Epithelial cell of proximal tubule (primary cell): ENCODE measurements at regions not wholly inside any gene's neighbourhood (a gene's known extent, or its start where the extent isn't known, plus 50 kb on each side); places are given as distances from the start of the nearest gene placed in this dataset.

Source experiments
- DNase-seq: peaks from one replicate; pipeline ENCODE4 v3.0.0-alpha.2; 2011; ENCODE audit warnings: low read depth
- H3K4me3 ChIP-seq: 2 replicates; pipeline ENCODE4 v1.5.1; 2011; ENCODE audit warnings: low read depth, mild to moderate bottlenecking, low read length
- CTCF ChIP-seq: conservative IDR thresholded peaks from 2 replicates; pipeline ENCODE4 v1.5.1; 2012; ENCODE audit warnings: low read depth, mild to moderate bottlenecking, low read length

DNA sequence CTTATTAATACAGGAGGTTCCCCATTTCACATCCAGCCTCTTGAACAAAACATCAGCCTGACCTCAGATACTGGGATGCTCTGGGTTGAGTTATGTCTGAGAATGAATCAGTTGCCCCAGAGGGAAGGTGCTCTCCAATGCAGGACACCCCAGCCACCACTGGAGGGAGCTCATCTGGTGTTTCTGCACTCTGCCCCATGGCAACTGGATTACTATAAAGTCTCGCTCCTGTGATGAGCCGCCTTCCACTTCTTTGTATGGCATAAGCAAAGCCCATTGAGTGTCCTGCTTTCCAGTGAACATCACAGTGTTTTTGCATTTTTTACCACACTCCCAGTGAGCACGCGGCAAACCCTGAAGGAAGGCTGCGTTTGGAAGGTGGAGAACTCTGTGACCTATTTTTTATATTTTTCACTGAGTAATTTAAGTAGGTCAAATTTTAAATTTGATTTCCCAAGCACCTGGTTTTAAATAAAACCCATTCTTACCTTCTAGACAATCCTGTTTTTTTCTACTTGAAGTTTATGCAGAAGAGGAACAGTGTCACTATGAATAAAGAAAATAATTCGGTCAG is 176.9 kb upstream of the WWC1 start:
- TF ChIP-seq CTCF: peak; percentile 94
- H3K4me3 ChIP-seq: no peak overlapping the region
- no peak for DNase-seq

DNA sequence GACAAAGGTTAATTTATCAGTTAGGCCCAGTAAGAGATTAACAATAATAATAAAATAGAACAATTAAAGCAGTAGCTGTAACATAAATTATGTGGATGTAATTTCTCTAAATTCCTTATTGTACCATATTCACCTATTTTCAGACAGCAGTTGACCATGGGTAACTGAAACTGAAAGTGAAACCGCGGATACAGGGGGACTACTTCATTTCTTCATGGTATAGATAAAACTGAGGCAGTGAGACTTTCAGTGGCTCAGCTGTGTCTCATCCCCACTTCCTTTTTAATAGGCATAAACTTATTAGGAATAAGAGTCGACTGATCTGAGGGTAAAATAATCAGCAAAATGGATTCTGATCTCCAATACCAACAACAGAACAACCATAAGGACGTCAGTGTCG is 174.0 kb upstream of the WWC1 start:
- DNase-seq: no peak
- TF ChIP-seq CTCF: no peak
- no peak overlapping the region for H3K4me3 ChIP-seq

DNA sequence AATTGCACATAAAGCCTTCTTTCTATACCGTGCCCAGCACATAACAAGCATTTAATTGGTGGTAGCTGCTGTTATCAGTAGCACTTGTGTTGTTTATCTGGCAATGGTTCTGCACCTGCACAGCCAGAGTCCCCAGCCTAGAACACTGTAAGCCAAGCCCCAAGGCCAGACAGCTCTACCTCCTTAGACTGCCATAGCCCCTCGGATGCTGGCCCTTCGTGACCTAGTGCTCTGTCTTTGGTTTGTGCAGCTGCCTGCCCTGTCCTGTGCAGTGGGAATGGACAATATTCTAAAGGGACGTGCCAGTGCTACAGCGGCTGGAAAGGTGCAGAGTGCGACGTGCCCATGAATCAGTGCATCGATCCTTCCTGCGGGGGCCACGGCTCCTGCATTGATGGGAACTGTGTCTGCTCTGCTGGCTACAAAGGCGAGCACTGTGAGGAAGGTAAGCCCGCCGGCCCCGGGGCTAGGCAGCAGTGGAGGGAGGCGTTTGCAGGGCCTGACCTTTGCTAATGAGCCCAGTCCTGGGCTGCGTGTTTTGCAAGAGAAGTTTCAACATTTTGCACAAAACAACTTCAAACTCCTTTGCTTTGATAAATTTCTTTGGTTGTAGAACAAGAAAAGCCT is 173.3 kb upstream of the WWC1 start:
- no peak overlapping the region for H3K4me3 ChIP-seq
- no peak for TF ChIP-seq CTCF
- DNase-seq: no peak

DNA sequence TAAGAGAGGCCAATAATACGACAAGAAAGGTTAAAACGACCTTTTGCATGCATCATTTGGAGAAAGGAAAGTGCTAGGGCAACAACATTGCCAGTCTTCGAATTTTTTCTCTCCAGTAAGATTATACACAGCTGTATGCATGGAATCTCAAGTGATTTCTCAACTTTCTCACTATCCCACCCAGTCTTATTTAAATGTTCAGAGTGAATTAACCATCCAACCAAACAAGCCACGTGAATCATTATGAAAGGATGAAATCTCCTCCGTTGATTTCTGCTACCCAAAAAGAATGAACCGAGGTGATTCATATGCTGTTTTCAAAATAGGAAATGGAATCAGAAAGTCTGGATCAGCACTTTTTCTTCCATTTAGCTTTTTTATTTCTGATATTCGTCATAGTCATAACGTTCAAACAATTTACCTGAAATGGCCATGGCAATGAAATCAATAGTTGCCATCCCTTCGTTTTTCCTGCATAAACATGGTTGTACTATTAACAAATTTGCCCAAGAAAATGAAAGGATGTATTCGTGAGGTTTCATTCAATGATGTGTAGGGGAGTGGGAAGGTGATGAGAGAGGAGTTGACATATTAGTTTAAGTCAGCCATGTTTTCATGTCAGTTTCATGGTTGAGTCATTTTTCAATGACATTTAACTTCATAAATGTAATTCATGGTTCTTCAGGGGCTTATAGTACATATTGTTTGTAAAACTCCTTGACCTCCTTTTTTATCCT is 170.9 kb upstream of the WWC1 start:
- DNase-seq: no peak

DNA sequence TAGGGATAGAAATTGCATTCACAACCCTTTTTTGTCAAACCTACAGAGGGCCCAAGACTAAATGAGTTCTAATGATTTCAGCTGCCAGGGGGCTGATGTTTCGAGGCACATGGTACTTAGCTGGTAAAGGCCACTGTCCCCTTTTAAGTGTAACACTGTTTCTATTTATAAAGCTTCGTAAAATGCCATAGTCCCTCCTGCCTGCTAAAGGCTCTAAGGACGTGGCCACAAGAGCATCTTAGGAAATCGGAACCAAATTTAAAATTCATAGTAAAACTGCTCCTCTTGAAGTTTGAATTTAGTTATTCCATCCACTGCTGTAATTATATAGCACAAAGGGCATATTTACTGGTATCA is 170.3 kb upstream of the WWC1 start:
- DNase-seq: no peak
- no peak for TF ChIP-seq CTCF
- no peak overlapping the region for H3K4me3 ChIP-seq

More for the DNA sequence above, 170.9 kb upstream of the WWC1 start:
- no peak for TF ChIP-seq CTCF
- H3K4me3 ChIP-seq: no peak overlapping the region

DNA sequence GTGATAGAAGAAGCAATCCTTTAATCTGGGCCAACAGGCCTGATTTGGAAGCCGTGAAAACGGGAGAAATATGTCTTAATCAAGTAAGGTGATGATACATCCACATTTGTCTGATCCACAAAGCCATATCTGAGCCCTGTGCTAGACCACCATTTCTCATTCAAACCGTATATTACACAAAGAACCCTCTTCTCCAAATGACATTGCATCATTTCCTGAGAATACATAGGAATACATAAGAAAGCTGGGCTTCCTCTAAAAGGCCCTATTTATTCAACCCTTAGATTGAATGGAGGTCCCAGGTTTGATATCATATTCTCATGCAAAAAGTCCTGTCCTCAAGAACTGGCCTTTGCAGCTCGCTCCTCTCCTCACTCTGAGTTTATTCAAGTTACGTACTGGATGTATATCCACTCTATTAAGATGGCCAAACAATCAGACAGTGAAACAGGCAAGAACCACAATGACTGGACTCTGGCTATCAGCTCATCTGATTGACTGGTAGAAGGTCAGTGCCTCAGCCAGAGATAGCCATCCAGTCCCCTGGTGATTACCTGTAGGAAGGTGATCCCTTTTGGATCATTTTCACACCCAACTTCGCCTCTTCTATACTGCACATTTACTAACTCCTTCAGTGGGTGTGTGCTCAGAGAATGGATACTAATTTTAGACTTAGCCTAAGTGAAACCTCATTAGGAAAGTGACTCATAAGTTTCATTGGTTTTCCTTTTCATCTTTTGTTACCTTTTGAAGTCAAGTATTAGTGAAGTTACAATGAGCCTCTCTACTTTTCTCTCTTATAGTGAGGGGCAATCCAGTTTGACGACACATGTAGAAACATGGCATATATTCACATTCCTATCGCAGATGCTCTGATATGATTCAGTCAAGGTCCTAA is 167.6 kb upstream of the WWC1 start:
- no peak for DNase-seq
- no peak for TF ChIP-seq CTCF
- no peak overlapping the region for H3K4me3 ChIP-seq
